RPMI7951 (cell line): ENCODE measurements at regions not wholly inside any gene's neighbourhood (a gene's known extent, or its start where the extent isn't known, plus 50 kb on each side); places are given as distances from the start of the nearest gene placed in this dataset.
A peak's percentile ranks its signal among the peaks of the same experiment; 100 is the strongest.
"Not testable (repeated sequence)": the region's sequence is repeated elsewhere in the genome, so short reads cannot be mapped to it uniquely, and the experiment has no call there.

Source experiments
- DNase-seq: peaks from one replicate; pipeline ENCODE4 v3.0.0-alpha.2; 2012; ENCODE audit warnings: low read depth

DNA sequence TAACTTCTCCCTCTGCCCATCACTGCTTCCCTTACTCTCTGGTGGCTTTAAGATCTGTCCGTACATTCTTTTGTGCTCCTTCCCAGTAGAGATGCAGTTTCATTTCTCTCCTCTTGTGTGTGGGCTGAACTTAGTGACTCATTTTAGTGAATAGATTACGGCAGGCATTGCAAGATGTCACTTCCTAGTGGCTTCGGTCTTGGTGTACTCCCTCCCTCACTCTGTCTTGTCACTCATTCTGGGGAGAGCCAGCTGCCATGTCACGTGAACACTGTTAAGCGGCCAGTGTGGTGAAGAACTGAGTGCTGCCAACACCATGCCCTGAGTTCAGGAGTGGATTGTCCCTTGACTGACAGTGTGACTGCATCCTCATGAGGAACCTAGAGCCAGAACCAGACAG, 115.9 kb downstream of the OTOR start:
- DNase-seq, result peak; percentile 67

DNA sequence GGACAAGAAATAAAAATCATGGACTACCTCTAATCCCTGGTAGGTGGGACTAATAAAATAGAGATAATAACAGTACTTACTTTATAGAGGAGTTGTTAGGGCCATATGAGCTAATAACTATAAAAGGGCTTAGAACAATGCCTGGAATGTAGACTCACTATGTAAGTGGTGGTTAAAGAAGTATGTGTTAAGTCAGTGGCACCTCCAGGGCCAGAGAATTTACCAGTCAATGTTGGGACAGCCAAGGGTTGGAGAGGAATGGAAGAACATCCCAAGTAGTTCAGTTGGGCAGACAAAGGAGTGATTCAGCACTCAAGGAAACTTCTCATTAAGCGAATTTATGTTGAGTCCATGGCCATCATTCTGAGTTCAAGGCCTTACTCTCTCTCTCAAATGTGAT, 116.8 kb downstream of the OTOR start:
- DNase-seq, result peak; percentile 43

- peak; percentile 62 for DNase-seq
These were observed 117.2 kb downstream of the OTOR start for GRCh38 chr20:16865406-16865805.

GRCh38 chr20:16873124-16873523, 125.0 kb downstream of the OTOR start:
- DNase-seq, result not testable (repeated sequence)

DNA sequence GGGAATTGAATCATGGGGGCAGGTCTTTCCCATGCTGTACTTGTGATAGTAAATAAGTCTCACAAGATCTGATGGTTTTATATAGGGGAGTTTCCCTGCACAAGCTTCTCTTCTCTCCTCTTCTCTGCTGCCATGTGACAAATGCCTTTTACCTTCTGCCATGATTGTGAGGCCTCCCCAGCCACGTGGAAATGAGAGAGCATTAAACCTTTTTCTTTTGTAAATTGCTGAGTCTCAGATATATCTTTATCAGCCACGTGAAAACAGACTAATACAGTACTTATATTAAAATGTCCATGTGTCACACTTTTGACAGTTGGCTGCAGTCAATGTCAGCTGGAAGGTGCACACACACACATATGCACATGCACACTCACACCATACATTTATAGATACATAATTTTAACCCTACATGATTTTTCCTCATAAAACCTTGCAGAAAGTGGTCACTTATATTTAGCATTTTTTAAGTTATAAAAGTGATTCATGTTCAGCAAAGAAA, 128.9 kb downstream of the OTOR start:
- DNase-seq, result no peak

- no peak for DNase-seq
These were observed 137.6 kb downstream of the OTOR start for GRCh38 chr20:16885746-16886145.

DNA sequence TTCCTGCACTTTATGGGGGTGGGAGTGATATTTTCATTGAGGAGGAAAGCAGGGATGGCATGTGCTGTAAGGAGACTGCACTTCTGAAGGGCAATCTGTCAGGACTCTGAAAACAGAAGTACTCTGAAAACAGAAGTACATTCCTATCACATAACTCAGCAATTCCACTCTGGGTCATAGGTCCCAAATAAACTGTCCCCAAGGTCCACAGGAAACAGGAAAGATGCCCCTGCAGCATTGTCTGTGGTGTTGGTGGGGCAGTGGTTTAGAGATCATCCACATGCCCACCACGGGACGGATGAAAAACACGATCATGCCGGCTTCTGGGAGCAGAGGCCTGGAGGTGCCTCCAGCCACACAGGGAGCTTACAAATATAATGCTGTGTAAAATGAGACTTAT, 150.3 kb downstream of the OTOR start:
- peak; percentile 39 for DNase-seq

DNA sequence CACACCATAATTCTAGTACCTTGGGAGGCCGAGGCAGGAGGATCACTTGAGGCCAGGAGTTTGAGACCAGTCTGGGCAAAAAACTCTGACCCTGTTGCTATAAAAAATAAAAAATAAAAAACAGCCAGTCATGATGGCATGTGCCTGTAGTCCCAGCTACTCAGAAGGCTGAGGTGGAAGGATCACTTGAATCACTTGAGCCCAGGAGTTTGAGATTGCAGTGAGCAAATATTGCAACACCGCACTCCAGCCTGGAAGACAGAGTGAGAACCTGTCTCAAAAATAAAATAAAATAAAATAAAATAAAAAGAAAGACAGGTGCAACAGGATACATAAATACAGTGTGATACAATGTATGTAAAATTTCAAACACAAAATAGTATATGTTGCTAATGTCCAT, 154.5 kb downstream of the OTOR start:
- no peak for DNase-seq

GRCh38 chr20:16904751-16905150, 156.6 kb downstream of the OTOR start:
- no peak for DNase-seq

GRCh38 chr20:16914277-16914676, 166.1 kb downstream of the OTOR start:
- no peak for DNase-seq

DNA sequence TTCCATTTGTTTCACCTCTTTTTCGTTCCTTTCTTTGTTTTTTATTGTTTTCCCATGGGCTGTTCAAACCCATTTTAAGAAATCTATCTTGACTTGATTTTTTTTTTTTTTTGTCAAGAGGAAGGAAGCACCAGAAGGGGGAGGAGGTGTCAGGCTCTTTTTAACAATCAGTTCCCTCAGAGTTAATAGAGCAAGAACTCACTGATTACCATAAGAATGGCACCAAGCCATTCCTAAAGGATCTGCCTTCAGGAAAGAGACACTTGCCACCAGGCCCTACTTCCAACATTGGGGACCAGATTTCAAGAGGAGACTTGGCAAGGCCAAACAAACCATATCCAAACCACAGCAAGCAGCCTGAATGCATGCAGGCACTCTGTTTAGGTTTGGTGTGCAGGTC, 168.0 kb downstream of the OTOR start:
- no peak for DNase-seq

DNA sequence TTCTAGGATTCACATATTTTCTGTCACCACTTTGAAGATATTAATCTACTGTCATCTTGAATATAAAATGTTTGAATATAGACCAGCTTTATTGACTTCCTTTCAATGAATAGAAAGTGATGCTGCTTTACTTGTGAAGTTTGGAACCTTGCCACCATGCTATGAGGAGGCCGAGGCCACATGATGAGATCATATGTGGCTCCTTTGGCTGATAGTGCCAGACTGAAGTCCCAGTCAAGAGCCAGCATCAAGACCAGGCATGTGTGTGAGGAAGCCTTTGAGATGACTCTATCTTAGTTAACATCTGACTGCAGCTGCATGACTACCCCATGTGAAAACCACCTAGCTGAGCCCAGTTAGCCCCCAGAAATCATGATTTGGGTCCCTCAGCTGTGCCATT, 169.5 kb downstream of the OTOR start:
- no peak for DNase-seq

DNA sequence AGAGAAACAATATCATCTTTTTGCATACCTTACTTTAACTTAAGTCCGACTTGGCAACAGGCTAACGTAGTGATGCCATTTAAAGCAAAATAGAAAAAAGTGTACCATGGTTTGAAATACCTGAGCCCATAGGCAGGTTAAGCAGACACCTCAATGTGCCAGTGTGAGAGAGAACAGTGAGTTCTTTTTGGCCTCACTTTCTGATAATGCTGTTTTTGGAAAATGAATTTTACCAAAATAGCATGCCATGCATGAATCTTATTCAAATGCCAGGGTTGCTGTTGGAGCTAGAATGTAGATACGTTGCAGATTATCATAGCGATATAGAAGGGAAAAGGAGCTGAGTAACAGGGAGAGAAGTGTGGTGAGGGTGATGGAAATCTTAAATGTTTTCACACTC, 170.2 kb downstream of the OTOR start:
- DNase-seq, result no peak

GRCh38 chr20:16919841-16920240, 171.7 kb downstream of the OTOR start:
- no peak for DNase-seq

GRCh38 chr20:16922834-16923233, 174.7 kb downstream of the OTOR start:
- peak; percentile 62 for DNase-seq

- DNase-seq, result no peak
These were observed 178.7 kb downstream of the OTOR start for GRCh38 chr20:16926626-16927430.

DNA sequence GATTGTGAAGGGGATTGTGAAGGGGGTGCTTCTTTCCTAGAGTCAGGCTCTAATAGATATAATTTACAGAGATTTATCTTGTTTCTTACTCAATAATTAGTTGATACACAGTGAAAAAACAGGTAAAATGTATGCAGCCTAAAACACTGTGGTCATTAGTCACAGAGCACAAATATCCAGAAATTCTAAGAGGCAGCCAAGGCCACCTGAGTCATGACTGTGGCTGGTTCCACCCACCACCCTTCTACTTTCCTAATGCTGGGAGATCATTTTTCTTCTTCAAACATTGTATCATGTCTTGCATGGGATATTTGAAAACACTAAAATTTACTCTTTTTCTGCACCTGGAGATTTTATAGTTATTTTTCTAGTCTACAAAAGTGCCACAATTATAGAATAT, 181.6 kb downstream of the OTOR start:
- DNase-seq, result no peak

- no peak for DNase-seq
These were observed 182.5 kb downstream of the OTOR start for GRCh38 chr20:16930656-16931055.

DNA sequence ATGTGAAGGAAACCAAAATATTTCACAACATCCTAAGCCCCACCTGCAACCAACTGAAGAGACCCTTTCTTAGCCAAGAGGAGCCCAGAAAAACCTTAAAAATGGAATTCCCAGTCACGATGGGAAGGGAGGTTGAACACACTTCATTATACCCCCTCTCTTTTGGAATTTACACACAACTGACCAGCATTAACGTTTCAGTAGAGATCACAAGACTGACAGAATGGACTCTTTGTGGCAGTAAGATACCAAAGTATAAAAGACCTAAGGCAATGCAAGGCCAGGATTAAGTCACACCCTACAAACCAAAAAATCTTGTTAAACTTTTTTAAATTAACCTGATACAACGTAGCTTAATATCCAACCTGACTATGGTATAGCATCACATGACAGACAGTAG, 190.9 kb downstream of the OTOR start:
- DNase-seq, result no peak

- no peak for DNase-seq
These were observed 192.5 kb downstream of the OTOR start for GRCh38 chr20:16940701-16941100.

DNA sequence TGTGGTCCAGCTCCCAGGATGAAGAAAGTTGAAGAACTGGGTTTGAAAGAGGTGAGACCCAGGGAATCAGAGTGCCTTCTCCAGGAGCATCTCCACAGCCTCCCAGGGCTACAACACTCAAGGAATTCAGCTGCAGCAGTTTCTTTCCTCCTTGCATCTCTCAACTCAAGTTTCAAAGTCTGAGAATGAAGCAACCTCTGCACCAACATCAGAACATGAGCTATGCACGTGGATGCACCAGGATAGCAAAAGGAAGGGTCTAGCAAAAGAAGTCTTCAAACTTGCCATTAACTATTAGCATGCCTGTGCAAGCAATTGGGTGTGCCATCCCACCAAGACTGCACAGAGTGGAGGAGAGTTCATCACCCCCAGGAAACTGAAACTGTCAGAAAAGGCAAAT, 193.9 kb downstream of the OTOR start:
- DNase-seq, result no peak

DNA sequence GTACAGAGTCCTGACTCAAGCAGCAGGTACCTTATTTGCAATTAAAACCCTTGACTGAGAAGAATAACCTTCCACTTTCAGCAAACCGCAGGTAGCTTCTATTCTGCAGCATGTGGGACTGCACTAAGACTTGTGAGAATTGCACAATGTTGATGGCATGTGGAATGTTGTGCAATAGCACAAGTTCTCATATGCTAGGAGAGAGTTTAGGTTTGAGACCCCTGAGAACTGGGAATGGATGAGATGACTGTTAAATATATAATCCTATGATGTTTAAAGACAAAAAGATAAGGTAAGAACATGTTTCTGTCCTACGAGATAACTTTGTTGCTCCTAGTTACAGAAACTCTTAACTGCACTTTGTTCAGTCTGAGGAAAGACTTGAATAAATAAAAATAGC, 194.6 kb downstream of the OTOR start:
- no peak for DNase-seq

GRCh38 chr20:16944745-16945144, 196.6 kb downstream of the OTOR start:
- no peak for DNase-seq

- no peak for DNase-seq
These were observed 197.5 kb downstream of the OTOR start for GRCh38 chr20:16945619-16946018.
